Bronchial epithelial cell (primary cell): ENCODE measurements at regions not wholly inside any gene's neighbourhood (a gene's known extent, or its start where the extent isn't known, plus 50 kb on each side); places are given as distances from the start of the nearest gene placed in this dataset.

Source experiments
- DNase-seq: peaks from one replicate; pipeline ENCODE4 v3.0.0-alpha.2; 2010; ENCODE audit warnings: low read depth
- FAIRE-seq: peaks from 2 replicates; lab custom pipeline; 2011; peaks lifted over from hg19 to GRCh38; lab: Jason Lieb, UNC
- H3K27me3 ChIP-seq: 2 replicates; pipeline ENCODE4 v1.5.1; 2011; ENCODE audit warnings: low read length; ENCODE audit not compliant: control insufficient read depth, insufficient read depth
- H3K36me3 ChIP-seq: 2 replicates; pipeline ENCODE4 v1.5.1; 2011; ENCODE audit warnings: low read length; ENCODE audit not compliant: control insufficient read depth, insufficient read depth
- H3K4me3 ChIP-seq: 2 replicates; pipeline ENCODE4 v1.5.1; 2011; ENCODE audit warnings: mild to moderate bottlenecking, low read depth, low read length, control low read depth
- TF ChIP-seq, protein P1 (sequence below): IDR thresholded peaks from 2 replicates; pipeline ENCODE4 v1.5.1; 2011; ENCODE audit warnings: mild to moderate bottlenecking, moderate library complexity, low read length, control low read depth, inconsistent platforms; ENCODE audit not compliant: insufficient read depth, severe bottlenecking

GRCh38 chr1:98305362-98305761 is 356.2 kb upstream of the SNX7 start:
- Histone ChIP-seq H3K27me3 (no peaks in the 10 kb centered on the region), H3K36me3 (no peaks in the 10 kb centered on the region), H3K4me3 (no peak overlapping the region)
- FAIRE-seq (no peak), DNase-seq (no peak)
- TF ChIP-seq, protein P1, sequence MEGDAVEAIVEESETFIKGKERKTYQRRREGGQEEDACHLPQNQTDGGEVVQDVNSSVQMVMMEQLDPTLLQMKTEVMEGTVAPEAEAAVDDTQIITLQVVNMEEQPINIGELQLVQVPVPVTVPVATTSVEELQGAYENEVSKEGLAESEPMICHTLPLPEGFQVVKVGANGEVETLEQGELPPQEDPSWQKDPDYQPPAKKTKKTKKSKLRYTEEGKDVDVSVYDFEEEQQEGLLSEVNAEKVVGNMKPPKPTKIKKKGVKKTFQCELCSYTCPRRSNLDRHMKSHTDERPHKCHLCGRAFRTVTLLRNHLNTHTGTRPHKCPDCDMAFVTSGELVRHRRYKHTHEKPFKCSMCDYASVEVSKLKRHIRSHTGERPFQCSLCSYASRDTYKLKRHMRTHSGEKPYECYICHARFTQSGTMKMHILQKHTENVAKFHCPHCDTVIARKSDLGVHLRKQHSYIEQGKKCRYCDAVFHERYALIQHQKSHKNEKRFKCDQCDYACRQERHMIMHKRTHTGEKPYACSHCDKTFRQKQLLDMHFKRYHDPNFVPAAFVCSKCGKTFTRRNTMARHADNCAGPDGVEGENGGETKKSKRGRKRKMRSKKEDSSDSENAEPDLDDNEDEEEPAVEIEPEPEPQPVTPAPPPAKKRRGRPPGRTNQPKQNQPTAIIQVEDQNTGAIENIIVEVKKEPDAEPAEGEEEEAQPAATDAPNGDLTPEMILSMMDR, result no peak

DNA sequence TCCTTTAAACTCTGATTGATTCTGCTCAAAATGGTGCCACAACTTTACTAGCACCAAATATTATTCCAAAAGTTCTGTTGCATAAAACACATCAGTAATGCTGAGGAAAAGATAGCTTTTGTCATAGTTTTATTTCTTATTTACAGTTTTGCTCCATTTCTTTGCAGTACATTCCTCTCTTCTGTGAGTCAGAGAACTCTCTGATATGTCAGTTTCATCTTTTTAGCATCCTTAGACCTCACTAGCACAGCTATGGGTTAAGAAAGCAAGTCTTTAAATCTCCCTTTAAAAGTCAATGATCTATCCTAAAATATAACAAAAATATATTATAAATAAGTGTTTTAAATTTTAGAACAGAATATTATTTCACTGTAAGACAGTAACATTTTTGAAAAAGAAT is 356.6 kb upstream of the SNX7 start:
- no peak for FAIRE-seq
- DNase-seq, result no peak

GRCh38 chr1:98299861-98300260 is 361.7 kb upstream of the SNX7 start:
- Histone ChIP-seq H3K27me3 (no peaks in the 10 kb centered on the region), H3K36me3 (no peaks in the 10 kb centered on the region), H3K4me3 (no peak overlapping the region)
- TF ChIP-seq, protein P1, result no peak
- FAIRE-seq (no peak), DNase-seq (no peak)

More for the DNA sequence above, 356.6 kb upstream of the SNX7 start:
- Histone ChIP-seq H3K27me3 (no peaks in the 10 kb centered on the region), H3K36me3 (no peaks in the 10 kb centered on the region), H3K4me3 (no peak overlapping the region)
- TF ChIP-seq, protein P1, result no peak

GRCh38 chr1:98299313-98299712 is 362.2 kb upstream of the SNX7 start:
- TF ChIP-seq, protein P1, result no peak
- no peaks in the 10 kb centered on the region for H3K36me3 ChIP-seq
- FAIRE-seq (no peak), DNase-seq (no peak)
- no peaks in the 10 kb centered on the region for H3K27me3 ChIP-seq
- H3K4me3 ChIP-seq, result no peak overlapping the region

- Histone ChIP-seq H3K27me3 (no peaks in the 10 kb centered on the region), H3K36me3 (no peaks in the 10 kb centered on the region), H3K4me3 (no peak overlapping the region)
- DNase-seq (no peak), FAIRE-seq (no peak)
- TF ChIP-seq, protein P1, result no peak
Measured at GRCh38 chr1:98298319-98298718, 363.2 kb upstream of the SNX7 start.

DNA sequence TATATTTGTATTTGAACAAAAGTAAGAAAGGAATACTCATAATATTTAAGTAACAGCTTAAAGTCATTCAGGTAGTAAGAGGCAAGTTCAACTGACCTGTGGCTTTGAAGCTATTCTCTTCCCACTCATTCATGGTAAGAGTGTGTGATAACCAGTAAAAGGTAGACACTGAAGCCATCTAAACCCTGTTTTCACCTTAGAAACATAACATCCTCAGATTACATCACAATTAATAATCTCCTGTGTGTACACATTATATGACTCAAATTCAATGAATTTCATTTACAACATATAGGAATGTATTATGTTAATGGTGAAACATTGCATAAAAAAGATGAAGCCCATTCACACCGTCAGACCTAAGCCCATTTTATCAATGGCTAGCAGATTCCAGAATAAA is 364.8 kb upstream of the SNX7 start:
- TF ChIP-seq, protein P1, result no peak
- FAIRE-seq (no peak), DNase-seq (peak; percentile 95)
- H3K36me3 ChIP-seq, result no peaks in the 10 kb centered on the region
- no peak overlapping the region for H3K4me3 ChIP-seq
- H3K27me3 ChIP-seq, result no peaks in the 10 kb centered on the region
